ENCODE measurements at regions not wholly inside any gene's neighbourhood (a gene's known extent, or its start where the extent isn't known, plus 50 kb on each side); places are given as distances from the start of the nearest gene placed in this dataset.
"Not testable (repeated sequence)": the region's sequence is repeated elsewhere in the genome, so short reads cannot be mapped to it uniquely, and the experiment has no call there.

GRCh38 chr10:124193309-124193696 lies 99.9 kb upstream of the CHST15 start:
- H3K36me3 Mint-ChIP-seq, result no peaks in the 10 kb centered on the region
- peaks cover 9 to 39% (median 19%) of the 10 kb centered on the region in 5 donors for H3K27me3 Mint-ChIP-seq
- POLR2A ChIA-PET, result no interaction called here
- no peak overlapping the region for H3K27ac Mint-ChIP-seq
- H3K4me1 Mint-ChIP-seq, result no peaks in the 10 kb centered on the region
- ATAC-seq (no peak), DNase-seq (no peak)
- no peak overlapping the region for H3K4me3 Mint-ChIP-seq
- H3K9me3 Mint-ChIP-seq, result no peaks in the 10 kb centered on the region

DNA sequence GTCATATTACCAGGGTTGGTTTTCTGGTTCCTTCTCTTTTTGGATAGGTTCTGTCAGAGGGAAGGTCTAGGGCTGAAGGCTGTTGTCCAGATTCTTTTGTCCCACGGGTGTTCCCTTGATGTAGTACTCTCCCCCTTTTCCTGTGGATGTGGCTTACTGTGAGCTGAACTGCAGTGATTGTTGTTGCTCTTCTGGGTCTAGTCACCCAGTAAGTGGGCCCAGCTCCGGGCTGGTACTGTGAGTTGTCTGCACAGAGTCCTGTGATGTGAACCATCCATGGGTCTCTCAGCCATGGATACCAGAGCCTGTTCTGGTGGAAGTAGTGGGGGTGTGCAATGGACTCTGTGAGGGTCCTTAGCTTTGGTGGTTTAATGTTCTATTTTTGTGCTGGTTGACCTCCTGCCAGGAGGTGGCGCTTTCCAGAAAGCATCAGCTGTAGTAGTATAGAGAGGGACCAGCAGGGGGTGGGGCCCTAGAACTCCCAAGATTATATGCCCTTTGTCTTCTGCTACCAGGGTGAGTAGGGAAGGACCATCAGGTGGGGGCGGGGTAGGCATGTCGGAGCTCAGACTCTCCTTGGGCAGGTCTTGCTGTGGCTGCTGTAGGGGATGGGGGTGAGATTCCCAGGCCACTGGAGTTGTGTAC lies 99.4 kb upstream of the CHST15 start:
- H3K9me3 Mint-ChIP-seq, H3K36me3 Mint-ChIP-seq, H3K4me3 Mint-ChIP-seq, DNase-seq, POLR2A ChIA-PET, ATAC-seq, H3K4me1 Mint-ChIP-seq: not testable (repeated sequence)
- Mint-ChIP-seq H3K27me3 (peaks cover 9 to 39% (median 19%) of the 10 kb centered on the region in 5 donors), H3K27ac (peak overlapping the region in 1 of 10 donors; percentile 37)

GRCh38 chr10:124190476-124190875 lies 97.1 kb upstream of the CHST15 start:
- DNase-seq, H3K27ac Mint-ChIP-seq, POLR2A ChIA-PET, H3K4me1 Mint-ChIP-seq, H3K4me3 Mint-ChIP-seq, H3K36me3 Mint-ChIP-seq, ATAC-seq, H3K9me3 Mint-ChIP-seq: not testable (repeated sequence)
- peaks cover 5 to 34% (median 12%) of the 10 kb centered on the region in 5 donors for H3K27me3 Mint-ChIP-seq

GRCh38 chr10:124186956-124187355 lies 93.6 kb upstream of the CHST15 start:
- POLR2A ChIA-PET, result interaction anchor here (0.7 kb wide), 1 partner anchor 34 kb away, joined by 4 read pairs; no protein-coding TSS in a partner anchor
- Mint-ChIP-seq H3K27ac (no peak overlapping the region), H3K4me3 (no peak overlapping the region), H3K27me3 (peaks cover 0 to 16% (median 4%) of the 10 kb centered on the region in 5 donors), H3K36me3 (no peaks in the 10 kb centered on the region), H3K9me3 (no peaks in the 10 kb centered on the region), H3K4me1 (peaks cover 0 to 4% (median 0%) of the 10 kb centered on the region in 4 donors)
- ATAC-seq (no peak), DNase-seq (no peak)

DNA sequence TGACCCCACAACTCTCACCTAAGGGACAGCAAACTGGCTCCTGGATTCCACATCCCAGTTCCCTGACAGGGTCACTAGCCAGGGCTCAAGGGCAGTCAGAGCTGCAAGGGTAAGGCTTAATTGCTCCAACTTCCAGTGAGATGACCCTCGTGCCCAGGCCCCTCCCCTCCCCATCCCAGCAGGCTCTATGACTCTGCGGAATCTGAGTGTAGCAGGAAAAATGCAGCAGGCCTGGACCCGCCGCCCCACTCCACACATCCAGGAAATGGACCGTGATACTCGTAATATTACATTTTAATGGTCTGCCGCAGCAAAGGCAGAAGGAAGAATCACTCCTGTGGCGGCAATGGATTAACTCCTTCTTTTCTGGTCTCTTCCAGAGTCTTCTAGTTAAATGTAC lies 91.7 kb upstream of the CHST15 start:
- Mint-ChIP-seq H3K4me1 (peaks cover 0 to 4% (median 0%) of the 10 kb centered on the region in 4 donors), H3K36me3 (no peaks in the 10 kb centered on the region), H3K27me3 (peaks cover 0 to 3% (median 0%) of the 10 kb centered on the region in 5 donors), H3K27ac (no peak overlapping the region), H3K4me3 (no peak overlapping the region), H3K9me3 (no peaks in the 10 kb centered on the region)
- ATAC-seq, result no peak
- POLR2A ChIA-PET, result no interaction called here
- no peak for DNase-seq

- DNase-seq (no peak), ATAC-seq (no peak)
- Mint-ChIP-seq H3K27ac (no peak overlapping the region), H3K36me3 (no peaks in the 10 kb centered on the region), H3K27me3 (no peaks in the 10 kb centered on the region), H3K4me1 (peaks cover 0 to 4% (median 0%) of the 10 kb centered on the region in 4 donors), H3K9me3 (no peaks in the 10 kb centered on the region), H3K4me3 (no peak overlapping the region)
- POLR2A ChIA-PET, result no interaction called here
These were observed 90.9 kb upstream of the CHST15 start for GRCh38 chr10:124184208-124184830.

DNA sequence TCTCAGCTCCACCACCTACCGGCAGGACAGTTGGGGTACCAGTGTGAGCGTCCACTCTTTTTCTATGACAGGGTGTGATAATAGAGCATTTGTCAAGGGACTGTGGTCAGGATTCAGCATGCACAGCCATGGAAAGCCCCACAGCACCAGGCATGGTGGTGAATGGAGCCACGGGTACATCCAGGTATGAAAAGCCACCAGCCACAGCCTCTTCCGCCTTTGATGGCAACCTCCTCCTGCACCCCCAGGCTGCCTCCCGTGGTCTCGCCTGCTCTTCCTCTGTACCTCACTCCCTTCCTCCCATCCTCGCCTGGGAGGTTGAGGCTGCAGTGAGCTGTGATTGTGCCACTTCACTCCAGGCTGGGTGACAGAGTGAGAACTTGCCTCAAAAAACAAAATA lies 90.2 kb upstream of the CHST15 start:
- peaks cover 0 to 4% (median 0%) of the 10 kb centered on the region in 4 donors for H3K4me1 Mint-ChIP-seq
- peak overlapping the region in 1 of 10 donors; percentile 69 for H3K27ac Mint-ChIP-seq
- DNase-seq (no peak), ATAC-seq (no peak)
- H3K27me3 Mint-ChIP-seq, result no peaks in the 10 kb centered on the region
- H3K4me3 Mint-ChIP-seq, result no peak overlapping the region
- H3K9me3 Mint-ChIP-seq, result no peaks in the 10 kb centered on the region
- no peaks in the 10 kb centered on the region for H3K36me3 Mint-ChIP-seq
- POLR2A ChIA-PET, result no interaction called here

DNA sequence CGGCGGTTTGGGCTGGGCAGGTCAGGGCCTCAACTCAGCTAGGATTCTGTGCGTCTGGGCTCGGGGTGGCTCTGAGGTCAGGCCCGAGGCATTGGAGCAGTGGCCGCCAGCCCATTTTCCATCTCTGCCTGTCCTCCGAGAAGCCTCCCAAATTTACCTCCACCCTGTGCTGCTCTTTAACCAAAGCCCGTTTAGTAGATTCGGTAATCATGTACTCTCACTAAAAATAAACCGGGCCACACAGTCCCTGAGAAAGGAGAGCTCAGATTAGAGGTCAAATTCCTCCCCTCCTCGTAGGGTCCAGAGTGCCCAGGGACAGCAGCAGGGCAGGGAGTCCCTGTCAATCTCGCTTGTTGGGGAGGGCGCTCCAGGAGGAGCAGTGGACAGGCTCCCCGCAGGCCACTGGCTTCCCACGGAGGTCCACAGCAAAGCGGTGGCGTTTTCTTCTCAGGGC lies 88.7 kb upstream of the CHST15 start:
- ATAC-seq (no peak), DNase-seq (no peak)
- no peaks in the 10 kb centered on the region for H3K27me3 Mint-ChIP-seq

DNA sequence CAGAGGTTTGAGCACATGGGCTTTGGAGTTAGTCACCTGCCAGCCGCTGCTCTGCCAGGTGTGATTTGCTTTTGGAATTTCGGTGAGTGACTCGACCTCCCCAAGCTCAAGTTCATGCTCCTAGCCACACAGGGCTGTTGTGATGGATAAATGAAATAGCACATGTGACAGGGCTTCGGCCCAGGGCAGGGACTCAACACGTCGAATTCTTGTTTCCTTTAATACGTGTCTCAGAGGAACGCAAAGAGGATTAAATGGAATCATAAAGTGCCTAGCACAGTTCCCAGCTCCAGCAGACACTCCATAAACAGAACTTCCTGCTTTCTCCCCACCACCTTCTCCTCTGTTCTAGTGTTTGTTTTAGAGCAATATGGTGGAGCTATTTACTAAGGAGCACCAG lies 88.3 kb upstream of the CHST15 start:
- H3K4me3 Mint-ChIP-seq, result no peak overlapping the region
- ATAC-seq, result no peak
- peaks cover 0 to 5% (median under 1%) of the 10 kb centered on the region in 4 donors for H3K4me1 Mint-ChIP-seq
- no peaks in the 10 kb centered on the region for H3K9me3 Mint-ChIP-seq
- DNase-seq, result no peak
- POLR2A ChIA-PET, result no interaction called here
- H3K27me3 Mint-ChIP-seq, result no peaks in the 10 kb centered on the region
- H3K27ac Mint-ChIP-seq, result no peak overlapping the region
- no peaks in the 10 kb centered on the region for H3K36me3 Mint-ChIP-seq

More for the DNA sequence above, 88.7 kb upstream of the CHST15 start:
- Mint-ChIP-seq H3K9me3 (no peaks in the 10 kb centered on the region), H3K4me3 (no peak overlapping the region), H3K36me3 (no peaks in the 10 kb centered on the region), H3K4me1 (peaks cover 0 to 4% (median 0%) of the 10 kb centered on the region in 4 donors), H3K27ac (no peak overlapping the region)
- POLR2A ChIA-PET, result no interaction called here

DNA sequence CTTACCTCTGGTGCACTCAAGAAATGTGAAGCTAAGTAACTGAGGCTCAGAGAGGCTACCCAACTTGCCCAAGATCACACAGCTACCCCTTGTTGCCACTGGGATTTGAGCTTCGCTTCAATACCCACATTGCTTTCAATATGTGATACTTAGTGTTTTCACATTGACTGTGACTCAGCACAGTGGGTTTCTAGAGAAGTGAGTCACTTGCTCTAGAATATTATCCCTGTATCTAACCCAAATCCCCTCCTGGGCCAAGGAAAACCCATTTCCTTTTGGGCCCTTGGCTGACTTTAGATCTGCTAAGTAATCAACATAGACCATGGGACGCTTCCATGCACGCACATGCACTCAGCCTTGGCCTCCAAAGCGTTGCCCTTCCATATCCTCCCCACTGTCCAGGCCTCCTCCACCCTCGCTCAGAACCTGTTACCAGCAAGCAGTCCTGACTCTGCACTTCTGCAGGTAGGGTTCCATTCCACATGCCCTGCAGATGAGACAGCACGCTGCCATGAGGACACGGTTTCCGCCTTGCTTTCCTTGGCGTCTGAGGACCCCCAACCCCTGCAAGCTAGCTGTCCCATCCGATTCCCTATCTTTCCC lies 87.7 kb upstream of the CHST15 start:
- peaks cover under 1 to 7% (median 5%) of the 10 kb centered on the region in 4 donors for H3K4me1 Mint-ChIP-seq
- POLR2A ChIA-PET, result no interaction called here
- H3K36me3 Mint-ChIP-seq, result no peaks in the 10 kb centered on the region
- no peak overlapping the region for H3K4me3 Mint-ChIP-seq
- ATAC-seq (no peak), DNase-seq (no peak)
- H3K9me3 Mint-ChIP-seq, result no peaks in the 10 kb centered on the region
- no peak overlapping the region for H3K27ac Mint-ChIP-seq
- H3K27me3 Mint-ChIP-seq, result peaks cover 0 to under 1% (median 0%) of the 10 kb centered on the region in 5 donors

GRCh38 chr10:124180044-124180745 lies 86.8 kb upstream of the CHST15 start:
- DNase-seq, result no peak
- Mint-ChIP-seq H3K4me1 (peaks cover 4 to 13% (median 10%) of the 10 kb centered on the region in 4 donors), H3K27ac (no peak overlapping the region), H3K9me3 (no peaks in the 10 kb centered on the region), H3K4me3 (no peak overlapping the region), H3K36me3 (no peaks in the 10 kb centered on the region), H3K27me3 (peaks cover 0 to 4% (median 2%) of the 10 kb centered on the region in 5 donors)
- POLR2A ChIA-PET, result no interaction called here
- no peak for ATAC-seq

GRCh38 chr10:124179308-124180043 lies 86.1 kb upstream of the CHST15 start:
- no peak overlapping the region for H3K4me3 Mint-ChIP-seq
- no peak for ATAC-seq
- H3K27ac Mint-ChIP-seq, result no peak overlapping the region
- no peaks in the 10 kb centered on the region for H3K36me3 Mint-ChIP-seq
- POLR2A ChIA-PET, result no interaction called here
- DNase-seq, result no peak
- peaks cover 0 to 4% (median 2%) of the 10 kb centered on the region in 5 donors for H3K27me3 Mint-ChIP-seq
- H3K9me3 Mint-ChIP-seq, result no peaks in the 10 kb centered on the region
- peaks cover 4 to 13% (median 10%) of the 10 kb centered on the region in 4 donors for H3K4me1 Mint-ChIP-seq
